22Rv1 (cell line): ENCODE measurements at regions not wholly inside any gene's neighbourhood (a gene's known extent, or its start where the extent isn't known, plus 50 kb on each side); places are given as distances from the start of the nearest gene placed in this dataset.
A peak's percentile ranks its signal among the peaks of the same experiment; 100 is the strongest.

Experiments
- H3K27ac ChIP-seq: fragments of 450-650 bp; 2 replicates; pipeline ENCODE4 v1.5.1; 2017
- ZFX ChIP-seq: fragments of 450-650 bp; IDR thresholded peaks from 2 replicates; pipeline ENCODE4 v1.6.1; 2017; ENCODE audit warnings: antibody characterized with exemption, borderline replicate concordance
- TF ChIP-seq, protein P1 (sequence below): fragments of 450-650 bp; IDR thresholded peaks from 2 replicates; pipeline ENCODE4 v1.5.1; 2017; ENCODE audit warnings: mild to moderate bottlenecking

- H3K27ac ChIP-seq = no peak overlapping the region
- TF ChIP-seq, protein P1, sequence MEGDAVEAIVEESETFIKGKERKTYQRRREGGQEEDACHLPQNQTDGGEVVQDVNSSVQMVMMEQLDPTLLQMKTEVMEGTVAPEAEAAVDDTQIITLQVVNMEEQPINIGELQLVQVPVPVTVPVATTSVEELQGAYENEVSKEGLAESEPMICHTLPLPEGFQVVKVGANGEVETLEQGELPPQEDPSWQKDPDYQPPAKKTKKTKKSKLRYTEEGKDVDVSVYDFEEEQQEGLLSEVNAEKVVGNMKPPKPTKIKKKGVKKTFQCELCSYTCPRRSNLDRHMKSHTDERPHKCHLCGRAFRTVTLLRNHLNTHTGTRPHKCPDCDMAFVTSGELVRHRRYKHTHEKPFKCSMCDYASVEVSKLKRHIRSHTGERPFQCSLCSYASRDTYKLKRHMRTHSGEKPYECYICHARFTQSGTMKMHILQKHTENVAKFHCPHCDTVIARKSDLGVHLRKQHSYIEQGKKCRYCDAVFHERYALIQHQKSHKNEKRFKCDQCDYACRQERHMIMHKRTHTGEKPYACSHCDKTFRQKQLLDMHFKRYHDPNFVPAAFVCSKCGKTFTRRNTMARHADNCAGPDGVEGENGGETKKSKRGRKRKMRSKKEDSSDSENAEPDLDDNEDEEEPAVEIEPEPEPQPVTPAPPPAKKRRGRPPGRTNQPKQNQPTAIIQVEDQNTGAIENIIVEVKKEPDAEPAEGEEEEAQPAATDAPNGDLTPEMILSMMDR = no peak
- no peak for TF ChIP-seq ZFX
Observed at GRCh38 chr7:42511027-42511426, 274.0 kb upstream of the GLI3 start.

- no peak overlapping the region for H3K27ac ChIP-seq
- no peak for TF ChIP-seq ZFX
- TF ChIP-seq, protein P1 = no peak
Observed at GRCh38 chr7:42506097-42506496, 269.1 kb upstream of the GLI3 start.

GRCh38 chr7:42502022-42502421 is 265.0 kb upstream of the GLI3 start:
- TF ChIP-seq, protein P1 = no peak
- no peak for TF ChIP-seq ZFX

DNA sequence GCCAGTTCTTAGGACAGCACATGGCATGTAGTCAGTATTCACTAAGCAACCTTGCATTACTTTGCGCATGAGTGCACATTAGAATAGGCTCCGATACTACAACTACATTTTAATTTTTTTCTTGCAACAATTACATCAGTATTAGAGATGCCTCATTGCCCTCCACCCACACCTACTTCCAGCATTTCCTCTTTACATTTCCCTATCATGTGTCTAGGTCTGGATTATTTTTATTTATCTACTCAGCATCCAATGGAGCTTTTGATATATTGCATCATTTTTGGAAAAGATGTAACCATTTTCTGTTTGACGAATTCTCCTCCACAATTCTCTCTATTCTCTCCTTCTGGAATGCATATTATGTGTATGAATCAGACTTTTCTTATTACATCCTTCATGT is 258.2 kb upstream of the GLI3 start:
- H3K27ac ChIP-seq = no peak overlapping the region
- TF ChIP-seq, protein P1 = no peak

More at GRCh38 chr7:42502022-42502421, 265.0 kb upstream of the GLI3 start:
- no peak overlapping the region for H3K27ac ChIP-seq

GRCh38 chr7:42494736-42495135 is 257.7 kb upstream of the GLI3 start:
- no peak overlapping the region for H3K27ac ChIP-seq
- no peak for TF ChIP-seq ZFX
- TF ChIP-seq, protein P1 = no peak

DNA sequence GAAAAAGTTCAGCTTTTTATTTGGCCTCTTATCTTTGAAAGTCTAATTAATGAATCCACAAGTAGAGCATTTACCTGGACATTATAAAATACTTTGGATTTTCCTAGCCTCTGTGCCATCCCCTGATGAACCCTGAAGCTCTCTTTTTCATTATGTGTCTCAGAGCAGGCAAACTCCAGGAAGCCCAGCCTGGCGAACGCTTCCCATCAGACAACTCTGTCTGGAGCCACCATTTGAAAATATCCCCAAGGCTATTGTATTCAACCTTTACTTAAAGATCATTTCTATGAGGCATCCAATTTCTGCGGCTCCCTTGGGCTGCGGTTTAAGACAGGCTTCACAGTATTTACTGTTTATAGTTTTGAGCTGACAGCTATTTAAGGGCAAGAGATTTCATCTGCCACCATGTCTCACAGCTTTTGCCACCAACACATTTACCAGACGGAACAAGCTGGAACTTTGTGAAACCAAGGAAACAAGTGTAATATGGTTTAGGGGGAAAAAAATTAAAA is 257.2 kb upstream of the GLI3 start:
- no peak for TF ChIP-seq ZFX
- TF ChIP-seq, protein P1 = no peak
- no peak overlapping the region for H3K27ac ChIP-seq

GRCh38 chr7:42493436-42494198 is 256.6 kb upstream of the GLI3 start:
- TF ChIP-seq ZFX = no peak
- TF ChIP-seq, protein P1 = peak; percentile 15; the same call in 1 of the 2 replicates
- H3K27ac ChIP-seq = no peak overlapping the region
